Renal pelvis (tissue), 1 donor: ENCODE measurements at regions not wholly inside any gene's neighbourhood (a gene's known extent, or its start where the extent isn't known, plus 50 kb on each side); places are given as distances from the start of the nearest gene placed in this dataset.

Experiments
- DNase-seq: peaks from one replicate; pipeline ENCODE4 v3.0.0-alpha.2; 2013

DNA sequence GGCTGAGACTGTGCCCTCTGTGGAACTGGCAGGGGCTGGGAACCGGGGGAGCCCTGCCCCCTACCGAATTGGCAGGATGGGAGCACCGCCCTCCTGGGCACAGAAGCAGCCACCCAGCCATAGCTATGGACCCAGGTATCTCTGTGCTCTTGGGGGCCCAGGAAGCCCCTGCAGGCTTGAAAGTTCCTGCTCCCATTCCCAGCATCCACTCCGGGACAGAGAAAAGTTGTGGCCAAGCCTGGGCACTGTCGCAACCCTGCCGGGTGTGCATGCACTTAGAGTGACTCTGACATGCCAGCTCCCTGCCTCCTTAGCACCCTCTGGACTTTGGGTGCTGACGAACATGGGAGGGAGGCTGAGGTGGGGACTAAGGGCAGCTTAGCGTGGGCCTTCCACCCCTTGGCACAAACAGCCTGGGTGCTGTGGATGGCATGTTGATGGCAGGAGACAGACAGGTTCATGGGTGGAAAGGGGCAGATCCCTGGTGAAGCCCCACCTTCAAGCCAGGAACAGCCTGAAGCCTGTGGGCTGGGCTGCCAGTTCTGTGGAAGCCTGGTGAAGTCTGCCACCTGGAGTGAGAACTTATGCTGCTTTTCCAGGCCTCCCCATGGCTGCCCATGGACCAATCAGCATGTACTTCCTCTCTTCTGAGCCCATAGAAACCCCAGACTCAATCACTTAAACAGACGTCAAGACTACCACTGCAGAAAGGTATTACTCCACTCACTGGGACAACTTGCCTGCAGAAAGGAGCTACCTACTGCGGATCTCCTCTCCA lies 279.0 kb downstream of the ATXN7L3B start:
- DNase-seq = no peak

GRCh38 chr12:74817499-74817898 lies 279.9 kb downstream of the ATXN7L3B start:
- no peak for DNase-seq

DNA sequence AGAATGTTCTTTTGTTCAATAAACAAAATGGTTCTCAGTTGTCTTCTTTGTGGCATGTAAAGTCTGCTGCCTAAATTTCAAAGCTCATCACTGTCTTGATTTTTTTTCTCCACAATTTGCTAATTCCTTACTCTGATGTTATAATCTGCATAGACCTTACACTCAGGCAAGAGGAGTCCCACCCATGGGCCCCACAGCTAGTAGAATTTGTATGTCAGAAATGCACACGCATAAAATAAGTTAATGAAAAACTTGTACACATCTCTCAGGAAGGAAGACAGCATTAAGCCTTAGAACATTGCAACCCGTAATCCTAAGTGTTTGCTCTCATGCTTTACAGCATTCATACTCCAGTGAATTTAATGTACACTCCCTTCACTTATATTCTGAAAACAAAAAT lies 280.8 kb downstream of the ATXN7L3B start:
- DNase-seq = no peak

GRCh38 chr12:74820324-74820723 lies 282.7 kb downstream of the ATXN7L3B start:
- DNase-seq = no peak

- no peak for DNase-seq
Observed at GRCh38 chr12:74836567-74836966, 298.9 kb downstream of the ATXN7L3B start.

- DNase-seq = no peak
Observed at GRCh38 chr12:74846116-74846515, 308.5 kb downstream of the ATXN7L3B start.

DNA sequence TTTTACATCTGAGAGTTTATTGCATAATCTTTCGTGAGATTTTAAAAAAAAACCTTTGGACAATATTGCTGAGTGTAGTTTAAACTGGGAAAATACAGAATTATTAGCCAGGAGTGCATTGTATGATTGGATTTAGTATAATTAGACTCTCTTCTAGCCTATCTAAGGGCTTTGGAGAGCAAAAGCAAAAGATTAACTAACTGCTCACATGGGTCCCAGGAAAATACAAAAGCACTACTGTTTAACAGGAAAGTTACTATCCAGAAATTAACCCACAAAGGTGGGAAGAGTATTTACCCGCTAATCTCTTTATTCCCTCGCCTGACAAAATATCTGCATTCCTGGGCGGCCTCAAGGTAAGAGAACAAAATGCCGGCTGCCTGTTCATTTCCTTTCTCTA lies 309.5 kb downstream of the ATXN7L3B start:
- DNase-seq = peak; percentile 1

- DNase-seq = no peak
Observed at GRCh38 chr12:74848006-74848405, 310.4 kb downstream of the ATXN7L3B start.

DNA sequence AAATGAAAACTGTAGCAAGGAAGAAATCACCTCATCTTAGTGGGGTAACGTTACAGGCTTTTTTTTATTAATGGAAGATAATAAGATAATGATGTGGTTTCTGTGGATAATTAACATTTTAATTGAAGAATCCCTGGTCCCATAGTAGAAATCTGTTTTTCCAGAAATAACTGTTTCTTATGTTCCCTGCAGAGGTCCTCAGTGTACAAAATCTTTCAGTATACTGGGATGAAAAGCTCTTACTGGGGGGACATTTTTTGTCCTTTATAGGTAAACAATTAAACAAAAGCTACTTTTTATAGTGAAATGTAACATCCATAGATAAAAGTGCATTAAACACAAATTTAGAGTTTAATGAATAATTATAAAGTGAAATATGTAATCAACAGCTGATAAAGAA lies 312.2 kb downstream of the ATXN7L3B start:
- DNase-seq = no peak

GRCh38 chr12:74871817-74872216 lies 334.2 kb downstream of the ATXN7L3B start:
- DNase-seq = no peak

DNA sequence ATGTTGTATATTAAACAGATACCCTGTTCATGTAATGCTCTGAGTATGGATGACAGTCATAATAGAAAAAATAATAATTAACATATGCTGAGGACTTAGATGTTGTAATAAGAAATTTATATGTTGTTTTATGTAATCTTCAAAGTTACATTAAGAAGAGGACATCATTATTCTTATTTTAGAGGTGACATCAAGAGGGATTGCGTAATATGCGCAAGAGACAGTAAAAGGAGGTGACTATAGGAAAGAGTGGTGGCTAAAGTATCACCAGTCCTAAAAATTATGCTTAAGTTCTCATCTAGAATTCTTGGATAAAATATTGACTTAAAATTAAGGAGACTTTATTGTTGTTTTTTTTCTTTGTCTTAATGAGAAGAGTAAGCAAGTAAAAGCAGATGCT lies 323.9 kb downstream of the KCNC2 start:
- no peak for DNase-seq

DNA sequence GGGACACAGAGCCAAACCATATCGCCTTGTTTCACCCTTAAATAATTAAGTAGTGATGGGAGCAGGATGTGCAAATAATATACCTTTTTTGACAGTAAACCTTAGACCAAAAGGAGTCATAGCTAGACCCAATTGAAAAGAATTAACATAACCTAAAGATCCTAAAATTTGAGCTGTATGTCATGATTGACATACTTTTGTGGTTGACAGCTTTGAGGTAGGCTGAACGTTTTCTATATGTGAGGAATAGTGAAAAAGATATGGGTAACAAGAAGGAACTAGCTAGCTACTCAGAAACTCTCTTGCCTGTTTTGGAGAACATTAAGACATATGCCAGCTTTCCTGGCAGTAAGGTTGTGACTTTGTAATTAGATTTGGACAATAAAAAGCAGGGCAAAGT lies 320.6 kb downstream of the KCNC2 start:
- DNase-seq = no peak

GRCh38 chr12:74889563-74890236 lies 319.9 kb downstream of the KCNC2 start:
- DNase-seq = no peak

DNA sequence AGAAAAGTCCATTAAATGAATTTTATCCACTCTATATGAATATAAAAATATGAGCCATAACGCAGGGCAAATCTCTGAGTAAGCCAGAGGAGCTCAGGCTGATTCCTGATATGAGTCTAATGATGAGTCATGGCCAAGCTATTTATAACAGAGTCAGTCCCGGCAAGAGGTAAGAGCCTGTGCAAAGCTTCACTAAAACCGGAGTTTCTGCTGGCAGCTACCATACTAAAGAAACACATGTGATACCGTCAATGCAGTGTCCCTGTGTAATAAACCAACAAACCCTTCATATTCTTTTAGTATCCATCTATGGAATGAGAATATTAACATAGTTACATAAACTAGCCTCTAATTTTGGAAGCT lies 319.4 kb downstream of the KCNC2 start:
- peak; percentile 8 for DNase-seq

- DNase-seq = no peak
Observed at GRCh38 chr12:74891083-74891668, 318.5 kb downstream of the KCNC2 start.

DNA sequence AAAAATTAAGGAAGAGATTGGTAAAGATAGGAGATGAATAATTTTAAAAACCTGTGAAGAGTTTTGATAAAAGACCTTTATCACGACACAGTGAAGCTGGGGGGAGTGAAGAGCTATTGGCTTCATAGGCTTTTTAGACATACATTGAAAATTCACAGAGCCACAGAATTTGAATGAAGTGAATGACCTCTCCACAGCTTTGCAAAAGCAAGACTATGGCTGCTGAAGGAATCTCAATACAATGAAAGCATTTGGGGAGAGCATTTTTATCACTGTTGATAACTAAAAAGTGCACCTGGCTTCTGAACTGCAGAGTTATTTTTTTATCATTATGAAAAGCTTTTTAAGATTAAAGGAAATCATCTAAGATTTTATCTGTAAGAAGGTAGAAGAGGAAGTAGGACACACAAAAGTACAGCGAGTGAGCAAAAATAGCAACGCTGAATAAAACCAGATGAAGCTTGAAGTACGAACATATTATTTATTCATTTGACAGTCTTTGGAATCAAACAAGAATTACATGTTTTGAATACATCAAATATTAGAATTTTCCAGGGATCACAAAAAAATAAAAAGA lies 317.5 kb downstream of the KCNC2 start:
- DNase-seq = no peak

DNA sequence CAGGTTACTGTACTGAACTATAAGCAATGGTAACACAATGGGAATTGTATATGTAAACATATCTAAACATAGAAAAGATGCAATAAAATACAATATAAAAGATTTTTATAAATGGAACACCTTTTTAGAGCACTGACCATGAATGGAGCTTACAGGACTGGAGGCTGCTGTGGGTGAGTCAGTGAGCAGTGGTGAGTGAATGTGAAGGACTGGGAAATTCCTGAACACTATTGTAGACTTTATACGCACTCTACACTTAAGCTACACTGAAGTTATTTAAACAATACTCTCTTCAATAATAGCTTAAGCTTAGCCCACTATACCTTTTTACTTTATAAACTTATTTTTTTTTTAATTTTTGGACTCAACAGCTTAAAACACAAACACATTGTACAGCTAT lies 313.5 kb downstream of the KCNC2 start:
- no peak for DNase-seq

GRCh38 chr12:74897425-74898211 lies 312.0 kb downstream of the KCNC2 start:
- no peak for DNase-seq

DNA sequence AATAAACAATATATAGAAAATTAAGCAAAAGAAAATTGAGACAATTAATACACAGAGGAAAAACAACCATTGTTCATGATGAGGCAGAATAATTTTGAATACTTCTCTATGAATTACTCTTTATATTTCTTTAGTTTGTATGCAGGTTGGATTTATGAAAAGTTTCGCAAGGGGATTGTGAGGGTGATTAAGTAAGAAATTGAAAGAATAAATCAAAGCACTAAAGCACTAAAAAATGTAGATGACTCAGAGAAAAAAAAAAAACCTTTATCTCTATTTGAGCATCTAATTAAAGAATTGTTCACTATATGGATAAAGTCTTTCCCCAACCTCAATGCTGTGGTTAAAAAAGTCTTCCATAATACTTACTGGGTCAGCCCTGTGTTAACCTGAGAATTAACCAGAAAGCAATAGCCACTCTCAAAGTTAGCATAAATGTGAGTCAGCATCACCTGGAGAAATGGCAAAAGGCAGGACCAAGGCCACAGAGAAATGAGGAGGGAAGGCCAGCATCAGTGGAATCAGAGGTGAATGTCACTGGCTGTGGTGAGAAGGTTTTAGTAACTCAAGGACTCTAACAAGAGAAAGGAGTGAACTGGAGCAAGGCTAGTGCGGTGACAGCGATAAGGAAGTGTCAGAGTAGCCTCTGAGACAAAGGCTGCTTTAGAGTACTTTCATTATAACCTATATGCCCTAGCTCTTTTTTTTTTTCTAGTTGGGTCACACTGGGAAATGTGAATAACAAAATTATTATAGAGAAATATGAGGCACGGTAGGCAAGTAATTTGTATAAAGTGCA lies 310.4 kb downstream of the KCNC2 start:
- no peak for DNase-seq

- DNase-seq = no peak
Observed at GRCh38 chr12:74900232-74900631, 309.4 kb downstream of the KCNC2 start.

DNA sequence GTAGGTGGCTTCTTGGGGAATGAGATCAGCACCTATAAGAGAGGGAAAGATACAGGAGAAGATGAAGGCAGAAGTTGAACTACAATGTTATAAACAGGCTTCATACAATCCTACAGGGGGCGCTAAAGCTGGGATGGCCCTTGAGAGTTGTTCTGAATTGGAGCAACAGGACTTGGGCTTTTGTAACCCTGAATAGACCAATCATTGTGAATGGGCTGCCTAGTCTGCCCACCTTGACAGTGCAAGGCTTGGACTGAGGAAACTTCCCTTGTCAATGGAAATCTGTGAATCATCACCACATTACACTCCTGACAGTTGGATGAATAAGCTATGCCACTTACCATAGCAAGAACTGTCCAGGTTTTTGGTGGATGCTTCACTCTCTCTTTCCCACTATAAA lies 306.1 kb downstream of the KCNC2 start:
- no peak for DNase-seq
